Bone marrow (tissue), 2 donors: ENCODE measurements at regions not wholly inside any gene's neighbourhood (a gene's known extent, or its start where the extent isn't known, plus 50 kb on each side); places are given as distances from the start of the nearest gene placed in this dataset.
"Not testable (repeated sequence)": the region's sequence is repeated elsewhere in the genome, so short reads cannot be mapped to it uniquely, and the experiment has no call there.

Experiments used
- DNase-seq, 2 donors: peaks; one replicate each; lab custom pipeline; 2025; lab: John Stamatoyannopoulos, UW

DNA sequence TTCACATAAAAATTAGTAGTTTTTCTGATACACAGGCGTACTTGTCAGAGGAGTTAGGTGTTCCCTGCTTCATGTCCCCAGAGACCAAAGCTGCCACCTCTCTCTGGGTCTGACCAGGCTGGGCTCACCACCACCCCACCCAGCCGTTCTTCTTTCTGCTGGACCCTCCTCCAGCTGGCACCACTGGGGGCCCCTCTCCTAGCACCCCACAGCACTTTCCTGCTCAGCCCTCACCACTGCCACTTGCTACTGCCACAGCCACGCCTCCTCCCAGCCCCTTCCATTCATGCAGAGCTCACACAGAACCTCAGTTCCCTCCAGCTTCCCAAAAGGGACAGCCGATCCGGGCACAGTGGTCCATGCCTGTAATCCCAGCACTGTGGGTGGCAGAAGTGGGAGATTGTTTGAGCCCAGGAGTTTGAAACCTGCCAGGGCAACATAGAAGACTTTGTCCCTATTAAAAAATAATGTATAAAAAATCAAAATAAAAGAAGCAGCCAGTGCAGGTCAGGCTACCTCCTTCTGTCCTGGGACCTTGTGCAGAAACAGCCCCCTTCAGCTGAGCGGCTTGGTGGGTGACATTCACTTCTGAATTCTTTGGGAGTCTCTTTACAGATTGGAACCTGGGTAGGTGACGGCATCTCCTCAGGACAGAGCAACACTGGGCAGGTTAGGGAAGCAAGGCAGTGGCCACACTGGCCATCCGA is 208.3 kb downstream of the TOMM20 start:
- DNase-seq = no peak

DNA sequence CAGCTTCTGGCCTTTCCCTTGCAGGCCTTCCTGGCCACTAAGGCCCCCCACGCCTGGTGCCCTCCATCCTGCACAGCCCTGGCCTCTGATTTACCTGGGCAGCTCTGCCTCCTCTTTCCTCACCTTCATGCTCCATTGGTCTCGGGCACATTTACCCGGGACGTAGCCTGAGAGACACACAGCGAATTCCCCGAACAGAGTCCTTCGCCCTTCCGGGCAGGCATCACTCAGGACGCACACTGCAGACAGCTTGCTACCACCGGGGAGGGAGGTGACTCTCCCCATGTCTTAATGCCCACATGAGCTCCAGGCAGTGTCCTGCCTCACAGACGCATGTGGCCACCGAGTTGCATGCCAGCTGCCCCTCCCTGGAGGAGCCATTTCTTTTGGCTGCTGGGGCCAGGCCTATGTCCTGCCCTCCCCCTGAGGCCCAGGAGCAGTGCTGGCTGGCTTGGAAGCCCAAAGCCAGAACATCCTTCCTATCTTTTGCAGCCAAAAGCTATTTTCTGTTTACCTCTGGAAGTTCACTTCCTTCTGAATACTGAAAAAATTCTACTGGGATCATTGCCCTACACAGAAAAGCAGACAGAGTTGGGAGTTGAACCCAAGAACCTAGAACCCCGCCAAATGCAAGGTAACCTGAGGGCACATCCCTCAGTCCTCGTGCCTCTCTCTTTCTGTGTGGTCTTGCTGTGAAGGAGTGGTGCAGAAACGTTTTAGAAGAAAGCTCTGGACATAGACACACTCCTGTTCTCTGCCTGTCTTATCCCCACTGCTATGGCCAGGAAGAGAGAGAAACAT is 209.5 kb downstream of the TOMM20 start:
- no peak for DNase-seq

- no peak for DNase-seq
Measured at GRCh38 chr1:234918181-234918841, 210.3 kb downstream of the TOMM20 start.

DNA sequence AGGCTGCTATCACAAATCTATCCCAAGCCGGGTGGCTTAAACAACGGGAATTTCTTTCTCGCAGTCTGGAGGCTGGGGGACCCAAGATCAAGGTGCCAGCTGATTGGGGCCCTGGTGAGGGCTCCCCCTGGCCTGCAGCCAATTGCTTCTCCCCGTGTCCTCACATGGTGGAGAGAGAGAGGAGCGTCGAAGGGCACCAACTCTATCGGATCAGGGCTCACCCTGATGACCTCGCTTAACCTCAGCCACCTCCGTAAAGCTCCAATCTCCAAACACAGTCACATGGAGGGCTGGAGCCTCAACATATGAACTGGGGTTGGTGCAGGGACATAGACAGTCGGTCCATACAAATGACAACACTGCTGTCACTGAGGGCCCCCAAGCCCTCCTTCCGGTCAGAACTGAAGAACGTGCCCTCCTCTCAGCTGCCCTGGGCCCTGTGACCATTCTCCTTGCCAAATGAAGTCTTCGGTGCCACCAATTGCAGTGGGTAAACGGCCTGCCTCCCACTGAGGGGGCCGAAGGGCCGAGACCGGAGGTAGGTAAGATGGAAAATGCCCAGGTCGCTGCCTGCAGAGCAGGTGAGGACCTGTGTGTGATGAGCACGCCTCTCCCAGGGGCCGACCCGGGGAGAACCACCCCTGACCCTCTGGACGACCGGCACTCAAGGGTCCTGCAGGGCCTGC is 211.0 kb downstream of the TOMM20 start:
- no peak for DNase-seq

DNA sequence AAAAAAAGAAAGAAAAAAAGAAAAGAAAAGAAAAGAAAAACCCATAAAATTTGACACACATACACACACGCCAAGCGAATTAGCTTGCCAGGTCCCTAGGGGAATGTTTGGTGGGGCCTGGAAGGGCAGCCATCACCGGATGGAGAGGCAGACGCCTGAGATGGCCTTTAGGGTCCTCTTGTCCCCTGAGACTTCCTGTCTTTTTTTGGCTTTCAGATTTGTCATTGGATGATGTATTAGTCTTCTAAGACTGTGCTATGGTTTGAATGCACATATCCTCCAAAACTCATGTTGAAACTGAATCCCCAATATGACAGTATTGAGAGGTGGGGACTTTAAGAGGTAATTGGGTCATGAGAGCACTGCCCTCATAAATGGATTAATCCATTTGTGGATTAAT is 211.8 kb downstream of the TOMM20 start:
- DNase-seq = no peak

- peak in 1 of 2 donors; percentile 28 for DNase-seq
Measured at GRCh38 chr1:234915924-234916675, 212.5 kb downstream of the TOMM20 start.

- no peak for DNase-seq
Measured at GRCh38 chr1:234914606-234915290, 213.9 kb downstream of the TOMM20 start.

GRCh38 chr1:234913771-234914170 is 214.9 kb downstream of the TOMM20 start:
- no peak for DNase-seq

DNA sequence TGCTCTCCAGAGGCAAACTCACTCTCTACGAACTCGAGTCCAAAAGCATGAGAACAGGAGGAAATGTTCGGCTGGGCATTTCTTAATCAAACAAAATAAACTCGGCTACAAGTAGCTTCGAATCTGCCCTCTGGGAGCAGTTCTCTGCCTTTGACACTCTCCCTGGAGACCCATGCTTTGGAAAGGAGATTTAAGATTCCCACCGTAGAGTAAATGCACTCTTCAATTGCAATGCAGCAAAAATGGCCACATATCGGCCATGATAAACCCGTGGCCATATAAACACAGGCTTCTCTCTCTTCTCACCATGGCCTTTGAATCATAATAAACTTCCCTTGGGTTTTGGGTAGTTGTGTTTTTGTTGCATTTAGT is 215.4 kb downstream of the TOMM20 start:
- no peak for DNase-seq

DNA sequence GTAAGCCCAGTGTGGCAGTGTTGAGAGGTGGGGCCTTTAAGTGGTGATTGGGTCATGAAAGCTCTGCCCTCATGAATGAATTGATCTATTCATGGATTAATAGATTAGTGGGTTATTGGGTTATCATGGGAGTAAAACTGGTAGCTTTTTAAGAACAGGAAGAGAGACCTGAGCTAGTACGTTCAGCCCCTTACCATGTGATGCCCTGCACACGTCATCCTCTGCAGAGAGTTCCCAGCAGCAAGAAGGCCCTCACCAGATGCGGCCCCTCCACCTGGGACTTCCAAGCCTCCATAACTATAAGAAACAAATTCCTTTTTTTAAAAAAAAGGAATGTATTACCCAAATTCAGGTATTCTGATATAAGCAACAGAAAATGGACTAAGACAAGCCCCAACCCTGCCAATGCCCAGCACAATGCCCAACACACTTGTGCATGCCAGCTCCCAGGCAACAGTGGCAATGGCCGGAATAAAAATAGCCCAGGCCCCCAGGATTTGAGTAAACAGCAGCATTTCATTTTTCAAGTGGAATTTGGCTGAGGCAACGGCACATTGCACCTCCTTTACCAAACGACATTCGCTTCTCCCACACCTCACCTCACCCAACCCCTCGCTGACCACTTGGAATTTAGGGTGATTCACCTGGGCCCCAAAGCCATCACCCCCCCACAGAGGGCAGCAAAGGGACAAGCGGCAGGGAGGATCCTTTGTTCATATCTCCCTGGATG is 215.9 kb downstream of the TOMM20 start:
- DNase-seq = no peak

DNA sequence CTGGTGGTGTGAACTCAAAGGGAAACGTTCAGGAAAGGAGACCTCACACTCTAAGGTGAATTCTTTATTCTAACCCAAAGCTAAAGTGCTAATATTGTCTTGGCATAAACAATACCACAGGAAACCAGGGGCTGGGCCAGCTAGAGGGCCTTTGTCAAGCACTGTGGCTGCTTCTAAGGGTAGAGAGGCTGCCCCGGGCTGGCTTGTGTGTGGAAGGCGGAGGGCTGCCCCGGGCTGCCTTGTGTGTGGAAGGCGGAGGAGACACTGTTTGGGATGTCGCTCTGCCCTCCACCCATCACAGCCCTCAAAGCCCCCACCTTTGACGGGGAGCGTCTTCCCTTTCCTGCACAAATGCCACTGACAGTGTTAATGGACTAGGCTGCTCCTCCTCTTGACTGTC is 216.8 kb downstream of the TOMM20 start:
- no peak for DNase-seq

DNA sequence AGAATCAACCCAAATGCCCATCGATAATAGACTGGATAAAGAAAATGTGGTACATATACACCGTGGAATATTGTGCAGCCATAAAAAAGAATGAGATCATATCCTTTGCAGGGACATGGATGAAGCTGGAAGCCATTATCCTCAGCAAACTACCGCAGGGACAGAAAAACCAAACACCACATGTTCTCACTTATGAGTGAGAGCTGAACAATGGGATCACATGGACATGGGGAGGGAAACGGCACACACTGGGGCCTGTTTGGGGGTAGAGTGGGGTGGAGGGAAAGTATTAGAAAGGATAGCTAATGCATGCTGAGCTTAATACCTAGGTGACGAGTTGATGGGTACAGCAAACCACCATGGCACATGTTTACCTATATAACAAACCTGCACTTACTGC is 217.5 kb downstream of the TOMM20 start:
- not testable (repeated sequence) for DNase-seq

GRCh38 chr1:234909851-234910250 is 218.8 kb downstream of the TOMM20 start:
- no peak for DNase-seq

DNA sequence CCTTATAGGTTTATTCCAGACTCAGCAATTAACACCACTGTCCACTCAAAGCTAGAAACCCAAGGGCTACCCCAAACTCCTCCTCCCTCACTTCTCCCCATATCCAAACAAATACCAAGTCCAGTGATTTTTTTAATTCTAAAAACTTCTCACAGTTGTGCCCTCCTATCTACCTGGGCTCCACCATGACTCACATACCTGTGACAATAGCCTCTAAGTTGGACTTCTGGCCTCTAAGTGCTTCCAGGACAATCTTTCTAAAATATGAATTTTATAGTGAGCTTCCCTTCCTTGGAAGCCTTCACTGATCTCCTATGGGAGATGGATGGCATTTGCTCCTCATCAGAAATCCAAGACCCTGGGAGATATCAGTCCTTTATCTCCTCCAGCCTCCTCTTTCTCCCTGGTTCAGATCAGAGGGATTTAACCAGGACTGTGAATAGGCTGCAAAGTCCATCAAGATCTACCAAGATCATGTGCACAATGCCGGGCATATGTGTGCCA is 219.3 kb downstream of the TOMM20 start:
- no peak for DNase-seq

GRCh38 chr1:234908571-234908970 is 220.1 kb downstream of the TOMM20 start:
- no peak for DNase-seq

GRCh38 chr1:234907940-234908405 is 220.7 kb downstream of the TOMM20 start:
- no peak for DNase-seq

DNA sequence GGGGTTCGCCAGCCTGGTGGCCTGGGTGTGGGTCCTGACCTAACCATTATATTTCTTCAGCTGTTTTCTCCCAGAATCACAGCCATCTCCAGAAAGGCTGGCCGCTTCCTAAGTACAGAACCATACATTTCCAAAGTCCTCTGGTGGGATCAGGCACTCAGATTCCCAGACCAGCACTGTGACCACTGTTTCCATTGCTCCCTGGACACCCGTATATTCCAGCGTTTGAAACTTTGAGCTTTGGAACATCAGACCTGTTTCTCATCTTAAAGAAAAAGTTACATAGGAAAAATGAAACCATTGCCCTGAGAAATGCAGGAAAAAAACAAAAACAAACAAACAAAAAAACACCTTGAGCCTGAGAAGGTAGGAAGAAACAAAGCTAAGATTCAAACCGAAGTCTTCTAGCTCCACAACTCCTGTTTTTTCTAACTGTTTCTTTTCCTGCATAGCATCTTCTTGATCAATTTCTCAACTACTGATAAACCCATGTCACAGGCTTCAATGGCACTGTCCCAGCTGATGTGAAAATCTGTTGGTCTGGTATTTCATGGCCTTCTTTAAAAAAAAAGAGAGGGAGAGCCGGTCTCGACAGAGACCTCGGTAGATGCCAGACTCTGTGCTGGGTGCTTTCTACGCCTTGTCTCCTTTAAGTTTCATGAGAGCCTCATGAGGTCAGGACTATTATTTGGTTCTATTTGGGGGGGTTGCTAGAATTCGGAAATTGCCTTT is 221.3 kb downstream of the TOMM20 start:
- DNase-seq = no peak

DNA sequence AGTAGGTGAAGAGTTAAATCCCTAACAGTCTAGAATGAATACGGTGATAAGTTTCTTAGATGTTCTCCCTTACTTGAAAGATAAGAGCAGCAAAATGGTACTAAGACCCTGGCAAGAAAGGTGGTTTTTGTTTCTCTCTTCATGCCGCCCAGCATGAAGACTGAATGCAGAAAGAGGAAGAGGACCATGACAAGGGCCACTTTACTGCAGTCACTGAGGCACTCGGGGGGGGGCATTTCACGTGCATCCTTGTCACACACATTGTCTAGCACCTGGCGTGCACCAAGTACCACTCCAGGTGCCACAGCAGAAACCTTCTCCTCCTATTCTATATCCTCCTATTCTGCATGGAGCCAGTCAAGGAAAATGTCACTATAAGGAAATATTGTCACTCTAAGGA is 222.0 kb downstream of the TOMM20 start:
- DNase-seq = no peak

DNA sequence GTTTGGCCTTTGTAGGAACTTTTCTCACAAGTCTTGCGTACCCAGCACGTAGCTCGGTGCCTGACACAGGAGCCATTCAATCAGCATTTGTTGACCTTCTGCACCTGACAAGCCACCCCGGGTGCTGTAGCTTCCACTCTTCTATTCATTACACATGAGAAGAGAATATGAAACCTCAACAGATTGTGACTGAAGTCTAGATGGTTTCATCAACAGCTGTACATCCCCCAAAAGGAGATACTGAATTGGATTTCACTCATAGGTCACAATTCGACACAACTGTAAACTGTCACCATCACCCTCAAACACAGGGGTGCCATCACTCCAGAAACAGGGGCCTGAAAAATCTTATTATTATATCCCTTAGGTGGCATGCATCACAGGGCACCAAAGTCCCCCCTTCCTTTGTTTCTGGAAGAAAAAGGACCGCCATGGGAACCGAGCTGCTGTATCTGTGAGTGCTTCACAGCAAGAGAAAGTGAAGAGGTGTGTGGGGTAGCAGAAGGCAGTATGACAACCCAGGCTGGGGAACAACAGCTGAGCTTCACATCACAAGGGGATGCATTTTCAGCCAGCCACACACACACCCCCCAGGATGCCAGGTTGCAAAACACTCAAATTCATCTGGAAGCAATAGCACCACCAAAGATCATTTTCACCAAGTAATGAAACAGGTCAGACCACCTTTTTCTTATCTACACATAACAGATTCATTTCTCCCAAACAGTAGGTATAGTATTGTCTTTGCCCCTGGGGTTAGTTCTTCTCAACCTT is 225.7 kb downstream of the TOMM20 start:
- DNase-seq = no peak
